T-cell (primary cell): ENCODE measurements at regions not wholly inside any gene's neighbourhood (a gene's known extent, or its start where the extent isn't known, plus 50 kb on each side); places are given as distances from the start of the nearest gene placed in this dataset.
"Not testable (repeated sequence)": the region's sequence is repeated elsewhere in the genome, so short reads cannot be mapped to it uniquely, and the experiment has no call there.

Source experiments
- ATAC-seq, 4 experiments: fragments of 200-7000 bp in 3 of 4; fragments of 150-1000 bp in 1 of 4; cut with Tn5 transposase; replicated peaks in 1 of 4; 1 replicate in 3 of 4; 2 replicates in 1 of 4; pipeline ENCODE4 v1.10.0; 2021; ENCODE audit warnings: moderate library complexity in 3 of 4, mild to moderate bottlenecking in 2 of 4, moderate number of reproducible peaks in 1 of 4
- CTCF ChIA-PET, 2 donors: fragments of 300-600 bp; sonication (Branson Sonifier 250); formaldehyde crosslinking; loops; one replicate each; lab custom pipeline; 2022; ENCODE audit warnings: antibody characterized with exemption in 2 of 2; lab: Charles Lee
- POLR2A ChIA-PET, 2 donors: fragments of 300-600 bp; sonication (Branson Sonifier 250); formaldehyde crosslinking; loops; one replicate each; lab custom pipeline; 2022; ENCODE audit warnings: antibody characterized with exemption in 2 of 2; lab: Charles Lee
- DNase-seq, 35 experiments: peaks; one replicate each; pipeline versions ENCODE4 v3.0.0 to v3.0.0-alpha.2; 2013 to 2023
- H3K27ac ChIP-seq: one replicate; pipeline ENCODE4 v1.5.1; 2013; ENCODE audit warnings: low read length
- H3K27me3 ChIP-seq, 2 experiments: replicated peaks in 1 of 2; 1 replicate in 1 of 2; 2 replicates in 1 of 2; pipeline versions ENCODE4 v1.6.1 to v1.7.0; 2013; ENCODE audit warnings: low read length in 1 of 2, mixed read lengths in 1 of 2; ENCODE audit not compliant: control insufficient read depth in 2 of 2, insufficient read depth in 2 of 2; ENCODE audit errors: extremely low read depth in 1 of 2
- H3K36me3 ChIP-seq, 2 donors: 1 replicate in 1 of 2; 2 replicates in 1 of 2; pipeline versions ENCODE4 v1.6.1 to v1.7.0; 2013; ENCODE audit warnings: low read length in 1 of 2; ENCODE audit not compliant: control insufficient read depth in 2 of 2, insufficient read depth in 1 of 2; ENCODE audit errors: extremely low read depth in 1 of 2
- H3K4me1 ChIP-seq, 2 experiments: 1 replicate in 1 of 2; 2 replicates in 1 of 2; pipeline versions ENCODE4 v1.6.1 to v1.7.0; 2013; ENCODE audit warnings: low read length in 2 of 2, mixed read lengths in 1 of 2; ENCODE audit not compliant: insufficient read depth in 2 of 2, control insufficient read depth in 1 of 2; ENCODE audit errors: extremely low read depth in 1 of 2
- H3K4me3 ChIP-seq, 2 donors: 1 replicate in 1 of 2; 2 replicates in 1 of 2; pipeline versions ENCODE4 v1.5.1 to v1.7.0; 2013; ENCODE audit warnings: mild to moderate bottlenecking in 2 of 2, low read length in 1 of 2, moderate library complexity in 1 of 2; ENCODE audit not compliant: control insufficient read depth in 1 of 2; ENCODE audit errors: extremely low read depth in 1 of 2
- H3K9me3 ChIP-seq: 2 replicates; pipeline ENCODE4 v1.7.0; 2013
- H3K27ac Mint-ChIP-seq, 2 donors: one replicate each; pipeline ENCODE4 v1.8.0; 2020 to 2021; ENCODE audit warnings: mild to moderate bottlenecking in 2 of 2, mixed read lengths in 2 of 2
- H3K27me3 Mint-ChIP-seq, 2 donors: one replicate each; pipeline ENCODE4 v1.8.0; 2021 to 2022; ENCODE audit warnings: mixed read lengths in 2 of 2
- H3K36me3 Mint-ChIP-seq: one replicate; pipeline ENCODE4 v1.8.0; 2021; ENCODE audit warnings: mixed read lengths
- H3K4me1 Mint-ChIP-seq, 3 donors: one replicate each; pipeline ENCODE4 v1.8.0; 2020 to 2022; ENCODE audit warnings: mixed read lengths in 3 of 3, mild to moderate bottlenecking in 1 of 3
- H3K4me3 Mint-ChIP-seq, 3 donors: one replicate each; pipeline ENCODE4 v1.8.0; 2020 to 2022; ENCODE audit warnings: mild to moderate bottlenecking in 3 of 3, mixed read lengths in 3 of 3, moderate library complexity in 3 of 3
- H3K9me3 Mint-ChIP-seq, 3 donors: one replicate each; pipeline ENCODE4 v1.8.0; 2020 to 2022; ENCODE audit warnings: mixed read lengths in 3 of 3
- WGBS: methylation state at CpG from one replicate; pipeline ENCODE4 v1.1.5; 2013; ENCODE audit warnings: missing lambda C conversion rate; ENCODE audit not compliant: insufficient coverage; 5-methylcytosine and 5-hydroxymethylcytosine counted together

DNA sequence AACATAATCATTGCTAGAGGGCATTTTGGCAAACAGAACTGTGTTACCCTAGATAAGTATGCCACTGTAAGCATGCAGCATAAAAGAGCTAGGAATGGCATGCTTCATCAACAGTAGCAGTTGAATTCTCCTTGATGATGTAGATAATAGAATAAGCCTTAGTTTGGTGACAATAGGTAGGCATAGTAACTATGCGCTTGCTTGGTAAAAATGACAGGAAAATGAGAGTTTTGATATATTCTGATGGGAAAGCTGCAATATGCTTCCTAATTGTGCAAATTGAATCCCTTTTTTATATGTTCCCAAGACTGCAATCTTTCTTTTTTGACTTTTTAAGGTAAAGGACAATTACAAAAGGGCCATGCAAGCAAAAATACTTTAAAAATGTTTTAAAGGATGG is 930.9 kb upstream of the FAM98A start:
- no CpG with 5 or more reads among the region's 1 CpG for WGBS
- Histone ChIP-seq H3K36me3 (no peaks in the 10 kb centered on the region), H3K27ac (no peak overlapping the region), H3K27me3 (no peaks in the 10 kb centered on the region), H3K4me3 (no peak overlapping the region), H3K4me1 (no peaks in the 10 kb centered on the region), H3K9me3 (no peaks in the 10 kb centered on the region)
- Mint-ChIP-seq H3K27ac (no peak overlapping the region), H3K36me3 (no peaks in the 10 kb centered on the region), H3K4me3 (no peak overlapping the region), H3K27me3 (no peaks in the 10 kb centered on the region), H3K4me1 (no peaks in the 10 kb centered on the region), H3K9me3 (peaks cover 0 to 4% (median 4%) of the 10 kb centered on the region in 3 donors)
- POLR2A ChIA-PET: no interaction called here
- DNase-seq (no peak), ATAC-seq (no peak)
- CTCF ChIA-PET: no interaction called here

GRCh38 chr2:34523958-34524514 is 924.9 kb upstream of the FAM98A start:
- no peaks in the 10 kb centered on the region for H3K36me3 ChIP-seq
- H3K27ac ChIP-seq: no peak overlapping the region
- no peak overlapping the region for H3K4me3 ChIP-seq
- H3K4me1 ChIP-seq: no peaks in the 10 kb centered on the region
- H3K4me1 Mint-ChIP-seq: no peaks in the 10 kb centered on the region
- peaks cover 2% of the 10 kb centered on the region for H3K9me3 ChIP-seq
- peaks cover 4 to 14% (median 10%) of the 10 kb centered on the region in 3 donors for H3K9me3 Mint-ChIP-seq
- H3K27me3 Mint-ChIP-seq: no peaks in the 10 kb centered on the region
- H3K27me3 ChIP-seq: no peaks in the 10 kb centered on the region
- no peaks in the 10 kb centered on the region for H3K36me3 Mint-ChIP-seq
- ChIA-PET CTCF (no interaction called here), POLR2A (interaction anchor here in 1 of 2 donors (0.5 kb wide), 1 partner anchor 11 kb away, joined by 4 read pairs; no protein-coding TSS in a partner anchor)
- H3K27ac Mint-ChIP-seq: no peak overlapping the region
- no CpG with 5 or more reads among the region's 3 CpGs for WGBS
- ATAC-seq (no peak), DNase-seq (no peak)
- H3K4me3 Mint-ChIP-seq: no peak overlapping the region

DNA sequence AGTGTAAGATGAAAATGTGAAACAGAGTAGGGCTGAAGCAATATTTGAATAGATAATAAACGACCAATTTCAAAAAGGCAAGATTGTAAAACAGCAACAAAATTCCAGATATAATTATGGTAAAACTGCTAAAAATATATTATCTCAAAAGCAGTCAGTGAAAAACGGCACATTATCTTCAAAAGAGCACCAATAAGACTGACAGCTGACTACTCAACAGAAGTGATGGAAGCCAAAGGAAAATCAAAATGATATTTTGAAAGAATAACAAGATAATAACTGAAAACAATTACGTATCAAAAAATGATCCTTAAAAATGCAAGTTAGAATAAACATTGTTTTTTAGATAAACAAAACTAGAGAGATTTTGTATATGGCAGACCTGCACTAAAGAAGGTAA is 920.6 kb upstream of the FAM98A start:
- ATAC-seq (no peak), DNase-seq (no peak)
- Mint-ChIP-seq H3K4me3 (no peak overlapping the region), H3K36me3 (no peaks in the 10 kb centered on the region), H3K9me3 (peaks cover 6 to 29% (median 12%) of the 10 kb centered on the region in 3 donors), H3K27ac (no peak overlapping the region), H3K27me3 (no peaks in the 10 kb centered on the region), H3K4me1 (no peaks in the 10 kb centered on the region)
- POLR2A ChIA-PET: no interaction called here
- H3K27ac ChIP-seq: no peak overlapping the region
- H3K4me1 ChIP-seq: no peaks in the 10 kb centered on the region
- CTCF ChIA-PET: no interaction called here
- H3K4me3 ChIP-seq: no peak overlapping the region
- H3K9me3 ChIP-seq: peaks cover 4% of the 10 kb centered on the region
- no peaks in the 10 kb centered on the region for H3K36me3 ChIP-seq
- no CpG with 5 or more reads among the region's 3 CpGs for WGBS
- H3K27me3 ChIP-seq: no peaks in the 10 kb centered on the region

DNA sequence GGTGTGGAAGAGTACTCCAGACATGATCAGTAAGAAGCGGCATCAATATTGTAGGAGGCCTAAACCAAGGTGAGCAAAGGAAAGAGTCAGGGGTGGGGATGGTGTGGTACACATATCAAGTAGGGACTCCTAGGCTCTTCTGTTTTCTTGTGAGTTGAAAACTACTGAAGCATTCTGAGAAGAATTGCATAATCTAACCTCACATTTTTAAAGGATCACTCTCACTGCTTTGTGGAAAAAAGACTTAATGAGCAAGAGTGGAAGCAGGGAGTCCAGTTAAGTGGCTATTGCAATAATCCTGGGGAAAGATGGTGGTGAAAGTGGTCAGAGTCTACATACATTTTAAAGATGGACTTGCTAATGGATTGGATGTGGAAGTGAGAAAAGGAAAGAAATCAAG is 899.5 kb upstream of the FAM98A start:
- no CpG with 5 or more reads among the region's 1 CpG for WGBS
- H3K27me3 Mint-ChIP-seq: no peaks in the 10 kb centered on the region

DNA sequence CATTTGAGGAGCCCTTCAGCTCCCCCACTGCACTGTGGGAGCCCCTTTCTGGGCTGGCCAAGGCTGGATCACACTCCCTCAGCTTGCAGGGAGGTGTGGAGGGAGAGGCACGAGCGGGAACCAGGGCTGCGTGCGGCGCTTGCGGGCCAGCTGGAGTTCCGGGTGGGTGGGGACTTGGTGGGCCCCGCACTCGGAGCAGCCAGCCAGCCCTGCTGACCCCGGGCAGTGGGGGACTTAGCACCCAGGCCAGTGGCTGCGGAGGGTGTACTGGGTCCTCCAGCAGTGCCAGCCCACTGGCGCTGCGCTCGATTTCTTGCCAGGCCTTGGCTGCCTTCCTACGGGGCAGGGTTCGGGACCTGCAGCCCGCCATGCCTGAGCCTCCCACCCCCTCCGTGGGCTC is 895.1 kb upstream of the FAM98A start:
- 96% methylated on average over 5 of the region's 18 CpGs for whole genome bisulfite sequencing
- ATAC-seq, H3K27me3 ChIP-seq, H3K4me1 ChIP-seq, H3K27ac Mint-ChIP-seq, H3K27me3 Mint-ChIP-seq, H3K4me3 Mint-ChIP-seq, H3K4me1 Mint-ChIP-seq, DNase-seq, H3K4me3 ChIP-seq, H3K36me3 Mint-ChIP-seq, H3K27ac ChIP-seq, POLR2A ChIA-PET, H3K36me3 ChIP-seq, H3K9me3 ChIP-seq, CTCF ChIA-PET: not testable (repeated sequence)
- H3K9me3 Mint-ChIP-seq: peaks cover 0 to 17% (median 0%) of the 10 kb centered on the region in 3 donors

More for the DNA sequence above, 899.5 kb upstream of the FAM98A start:
- Histone ChIP-seq H3K4me1 (no peaks in the 10 kb centered on the region), H3K27ac (no peak overlapping the region), H3K4me3 (no peak overlapping the region), H3K36me3 (no peaks in the 10 kb centered on the region), H3K9me3 (no peaks in the 10 kb centered on the region), H3K27me3 (no peaks in the 10 kb centered on the region)
- Mint-ChIP-seq H3K9me3 (peaks cover 0 to 23% (median 0%) of the 10 kb centered on the region in 3 donors), H3K36me3 (no peaks in the 10 kb centered on the region), H3K4me3 (no peak overlapping the region), H3K4me1 (no peaks in the 10 kb centered on the region), H3K27ac (no peak overlapping the region)
- POLR2A ChIA-PET: no interaction called here
- DNase-seq: no peak
- CTCF ChIA-PET: no interaction called here
- no peak for ATAC-seq

DNA sequence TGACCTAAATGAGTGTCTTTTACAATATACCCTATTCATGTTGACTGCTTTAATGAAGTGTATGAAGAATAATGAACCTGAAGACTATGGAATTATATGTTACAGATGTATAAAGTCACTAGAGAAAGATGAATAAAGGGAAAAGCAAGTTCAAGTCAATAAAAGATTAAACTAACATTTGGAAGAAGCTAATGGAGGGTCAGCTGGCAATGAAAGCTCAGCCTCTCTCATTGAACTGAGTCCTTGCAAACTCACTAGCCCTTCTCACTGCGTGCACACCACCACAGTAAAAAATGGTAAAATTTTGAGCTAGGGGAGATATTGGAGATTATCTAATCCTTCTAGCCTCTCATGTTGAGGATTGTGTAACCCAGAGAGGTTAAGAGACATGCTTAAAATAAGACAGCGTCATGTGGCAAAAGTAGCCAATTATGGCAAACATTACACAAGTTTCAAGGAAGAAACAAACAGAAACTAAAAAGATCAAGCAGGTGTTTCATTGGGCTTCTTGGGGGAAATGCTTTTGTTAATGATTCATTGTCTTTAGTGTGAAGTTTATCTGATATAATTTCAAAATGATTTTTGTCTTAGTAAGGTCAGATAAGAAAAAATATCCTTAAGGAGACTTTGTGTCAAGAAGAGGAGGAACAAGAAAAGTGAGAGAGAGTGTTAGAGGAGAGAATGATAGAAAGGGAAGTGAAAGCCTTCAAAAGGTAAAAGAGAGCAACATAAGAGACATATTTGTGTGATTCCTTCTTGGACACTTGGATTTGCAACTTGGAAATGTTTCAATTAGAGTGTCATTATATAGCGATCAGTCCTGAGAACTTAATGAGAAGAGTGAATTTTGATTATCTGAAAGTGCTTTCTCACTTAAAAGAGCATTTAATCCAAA is 893.7 kb upstream of the FAM98A start:
- WGBS: no CpG with 5 or more reads among the region's 3 CpGs
- ATAC-seq (no peak), DNase-seq (no peak)
- Histone ChIP-seq H3K27ac (no peak overlapping the region), H3K9me3 (no peaks in the 10 kb centered on the region), H3K36me3 (no peaks in the 10 kb centered on the region), H3K4me1 (no peaks in the 10 kb centered on the region), H3K4me3 (no peak overlapping the region), H3K27me3 (no peaks in the 10 kb centered on the region)
- Mint-ChIP-seq H3K27me3 (no peaks in the 10 kb centered on the region), H3K4me3 (no peak overlapping the region), H3K4me1 (no peaks in the 10 kb centered on the region), H3K27ac (no peak overlapping the region), H3K9me3 (peaks cover 0 to 17% (median 0%) of the 10 kb centered on the region in 3 donors), H3K36me3 (no peaks in the 10 kb centered on the region)
- POLR2A ChIA-PET: no interaction called here
- CTCF ChIA-PET: no interaction called here
